ENCODE measurements at regions not wholly inside any gene's neighbourhood (a gene's known extent, or its start where the extent isn't known, plus 50 kb on each side); places are given as distances from the start of the nearest gene placed in this dataset.

- H2BK5ac ChIP-seq (ENCODE audit: low read depth, low read length): no peak overlapping the region
- no peak overlapping the region for H2BK12ac ChIP-seq (ENCODE audit: low read depth, low read length)
- H2BK120ac ChIP-seq (replicated peaks; ENCODE audit: low read depth, low read length): no peak overlapping the region
- no peaks in the 10 kb centered on the region for H3K79me1 ChIP-seq (ENCODE audit: low read depth, low read length)
- POLR2A ChIA-PET (ENCODE audit: partially characterized antibody): no interaction called here
- H4K20me1 ChIP-seq (replicated peaks in 1 of 2; ENCODE audit: control insufficient read depth in 1 of 2, insufficient read depth in 2 of 2, low read length in 2 of 2): no peaks in the 10 kb centered on the region
- no peak overlapping the region for H4K91ac ChIP-seq (replicated peaks; ENCODE audit: insufficient read length, low read length)
- no peak for FAIRE-seq
- no peaks in the 10 kb centered on the region for H3K9me3 ChIP-seq (ENCODE audit: insufficient read depth in 2 of 2, low read depth in 1 of 2, low read length in 1 of 2)
- no peak overlapping the region for H3K9ac ChIP-seq (replicated peaks in 1 of 4; ENCODE audit: extremely low read depth in 1 of 4, low read depth in 3 of 4, low read length in 3 of 4)
- no peak overlapping the region for H3K56ac ChIP-seq (replicated peaks; ENCODE audit: insufficient read length, low read depth, low read length)
- H3K4ac ChIP-seq (replicated peaks; ENCODE audit: insufficient read length, low read depth, low read length): no peak overlapping the region
- WGBS, 2 experiments (ENCODE audit: extremely low coverage in 1 of 2, insufficient coverage in 1 of 2, insufficient read length in 1 of 2, insufficient replicate concordance in 2 of 2, low coverage in 1 of 2, low lambda C conversion rate in 2 of 2, missing lambda C conversion rate in 1 of 2): 94% methylated on average over 3 of the region's 3 CpGs; no CpG with 5 or more reads in 1 of the 2 experiments
- DNase-seq (ENCODE audit: low read depth in 1 of 2, low spot score in 2 of 2): no peak
- no peak overlapping the region for H2BK15ac ChIP-seq (ENCODE audit: low read length)
- CTCF ChIA-PET (ENCODE audit: partially characterized antibody): interaction anchor here (1.1 to 4.1 kb wide), 2 partner anchors 16 to 737 kb away, joined by 3 to 35 read pairs; no protein-coding TSS in a partner anchor
- no peak overlapping the region for H3K4me2 ChIP-seq (ENCODE audit: insufficient read depth in 1 of 2, low read depth in 2 of 2, low read length in 2 of 2)
- no peaks in the 10 kb centered on the region for H3K27me3 ChIP-seq (replicated peaks in 1 of 4; ENCODE audit: control insufficient read depth in 3 of 4, extremely low read depth in 1 of 4, insufficient read depth in 3 of 4, low read length in 3 of 4)
- no peak overlapping the region for H3K18ac ChIP-seq (ENCODE audit: extremely low read depth, low read length)
- no peaks in the 10 kb centered on the region for H3K36me3 ChIP-seq (ENCODE audit: control insufficient read depth in 2 of 4, insufficient read depth in 4 of 4, low read length in 3 of 4)
- no peak overlapping the region for H3K27ac ChIP-seq (ENCODE audit: low read depth, low read length)
- H4K5ac ChIP-seq (ENCODE audit: insufficient read length, low read depth, low read length): no peak overlapping the region
- H4K8ac ChIP-seq (ENCODE audit: extremely low read depth, insufficient read depth, low read length): no peak overlapping the region; the same call in 1 of the 2 replicates
- no peak overlapping the region for H2BK20ac ChIP-seq (ENCODE audit: low read length)
- no peak overlapping the region for H3K23ac ChIP-seq (ENCODE audit: insufficient read length)
- H2AK5ac ChIP-seq (ENCODE audit: low read depth, low read length): no peak overlapping the region
- H3K23me2 ChIP-seq (ENCODE audit: low read depth, low read length): no peaks in the 10 kb centered on the region; the same call in 1 of the 2 replicates
- H2AFZ ChIP-seq (ENCODE audit: low read length): no peak overlapping the region
- H3K4me1 ChIP-seq (replicated peaks in 1 of 4; ENCODE audit: control insufficient read depth in 3 of 4, insufficient read depth in 4 of 4, low read length in 3 of 4): no peaks in the 10 kb centered on the region
- no peak overlapping the region for H3K14ac ChIP-seq (ENCODE audit: insufficient read length)
- H3K4me3 ChIP-seq (ENCODE audit: extremely low read depth in 1 of 4, insufficient read depth in 2 of 4, low read depth in 3 of 4, low read length in 4 of 4): no peak overlapping the region
- no peaks in the 10 kb centered on the region for H3K79me2 ChIP-seq (ENCODE audit: control insufficient read depth in 1 of 2, insufficient read depth in 2 of 2, low read length in 2 of 2)
- no peak for TF ChIP-seq ASH2L (IDR thresholded peaks at IDR 0.05; ENCODE audit: low read length)
- no peak for TF ChIP-seq NANOG (IDR thresholded peaks at IDR 0.05; ENCODE audit: insufficient read depth, low read depth, low read length, poor library complexity, severe bottlenecking)
- TF ChIP-seq BACH1 (IDR thresholded peaks at IDR 0.05; ENCODE audit: low read length): no peak
- no peak for TF ChIP-seq CHD2 (IDR thresholded peaks at IDR 0.05; ENCODE audit: low read length)
- TF ChIP-seq EZH2 (IDR thresholded peaks at IDR 0.05; ENCODE audit: low read depth, low read length, severe bottlenecking): no peak
- no peak for TF ChIP-seq CEBPB (IDR thresholded peaks at IDR 0.05; ENCODE audit: low read depth, low read length)
- no peak for TF ChIP-seq NRF1 (IDR thresholded peaks at IDR 0.05; ENCODE audit: low read depth, low read length)
Measured at GRCh38 chr16:52928955-52929354, 123.7 kb downstream of the CHD9NB start.
